ENCODE measurements at regions not wholly inside any gene's neighbourhood (a gene's known extent, or its start where the extent isn't known, plus 50 kb on each side); places are given as distances from the start of the nearest gene placed in this dataset.

DNA sequence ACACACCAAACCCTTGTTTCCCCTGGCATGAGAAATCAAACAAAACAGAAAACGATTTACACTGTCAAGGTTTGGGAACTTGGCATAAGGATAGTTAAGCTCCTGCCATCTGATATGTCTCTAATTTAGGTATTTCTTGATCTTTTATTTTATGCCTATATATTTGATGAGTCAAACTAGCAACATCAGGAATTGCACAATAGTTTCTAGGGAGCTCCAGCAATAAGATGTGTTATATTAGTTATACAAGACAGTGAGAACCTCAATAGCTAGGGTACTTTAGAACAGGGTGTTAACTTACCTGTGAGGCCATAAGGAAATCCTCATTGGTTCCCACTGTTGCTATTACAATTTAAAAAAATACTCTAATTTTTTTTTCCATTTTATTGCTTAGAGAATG is 474.2 kb downstream of the GBA3 start:
- DNase-seq (ENCODE audit: extremely low spot score), result no peak
- POLR2A ChIA-PET, result no interaction called here
- CTCF ChIA-PET, result interaction anchor here (0.9 to 3.8 kb wide), 3 partner anchors 9 to 31 kb away, joined by 3 to 12 read pairs (median 4); no protein-coding TSS in a partner anchor
- TF ChIP-seq, protein P1, sequence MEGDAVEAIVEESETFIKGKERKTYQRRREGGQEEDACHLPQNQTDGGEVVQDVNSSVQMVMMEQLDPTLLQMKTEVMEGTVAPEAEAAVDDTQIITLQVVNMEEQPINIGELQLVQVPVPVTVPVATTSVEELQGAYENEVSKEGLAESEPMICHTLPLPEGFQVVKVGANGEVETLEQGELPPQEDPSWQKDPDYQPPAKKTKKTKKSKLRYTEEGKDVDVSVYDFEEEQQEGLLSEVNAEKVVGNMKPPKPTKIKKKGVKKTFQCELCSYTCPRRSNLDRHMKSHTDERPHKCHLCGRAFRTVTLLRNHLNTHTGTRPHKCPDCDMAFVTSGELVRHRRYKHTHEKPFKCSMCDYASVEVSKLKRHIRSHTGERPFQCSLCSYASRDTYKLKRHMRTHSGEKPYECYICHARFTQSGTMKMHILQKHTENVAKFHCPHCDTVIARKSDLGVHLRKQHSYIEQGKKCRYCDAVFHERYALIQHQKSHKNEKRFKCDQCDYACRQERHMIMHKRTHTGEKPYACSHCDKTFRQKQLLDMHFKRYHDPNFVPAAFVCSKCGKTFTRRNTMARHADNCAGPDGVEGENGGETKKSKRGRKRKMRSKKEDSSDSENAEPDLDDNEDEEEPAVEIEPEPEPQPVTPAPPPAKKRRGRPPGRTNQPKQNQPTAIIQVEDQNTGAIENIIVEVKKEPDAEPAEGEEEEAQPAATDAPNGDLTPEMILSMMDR (IDR thresholded peaks at IDR 0.05; ENCODE audit: control extremely low read depth, extremely low read depth, low read depth, missing control alignments), result no peak

DNA sequence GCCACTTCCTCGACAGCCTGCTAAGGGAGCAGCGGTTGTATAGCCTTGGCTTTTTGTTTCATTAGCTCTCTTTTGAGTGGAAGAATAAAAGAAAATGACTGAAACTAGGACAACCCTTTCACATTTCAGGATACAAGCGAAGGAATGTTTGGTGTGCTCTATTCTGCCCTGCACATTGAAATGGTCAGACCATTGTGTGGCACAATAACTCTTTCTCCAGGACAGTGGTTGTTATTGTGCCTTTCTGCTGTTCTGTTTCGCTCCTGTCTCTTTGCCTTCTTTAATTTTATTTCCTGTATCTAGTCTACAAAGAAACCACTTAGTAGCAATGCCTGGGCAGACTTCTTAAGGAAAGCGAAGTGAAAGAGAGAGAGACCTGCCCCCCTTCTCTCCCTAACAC is 473.7 kb downstream of the GBA3 start:
- TF ChIP-seq, protein P1 (IDR thresholded peaks at IDR 0.05; ENCODE audit: control extremely low read depth, extremely low read depth, low read depth, missing control alignments), result no peak
- no peak for DNase-seq (ENCODE audit: extremely low spot score)
- CTCF ChIA-PET, result interaction anchor here (1.0 kb wide), 1 partner anchor 9 kb away, joined by 3 read pairs; no protein-coding TSS in a partner anchor
- POLR2A ChIA-PET, result no interaction called here

DNA sequence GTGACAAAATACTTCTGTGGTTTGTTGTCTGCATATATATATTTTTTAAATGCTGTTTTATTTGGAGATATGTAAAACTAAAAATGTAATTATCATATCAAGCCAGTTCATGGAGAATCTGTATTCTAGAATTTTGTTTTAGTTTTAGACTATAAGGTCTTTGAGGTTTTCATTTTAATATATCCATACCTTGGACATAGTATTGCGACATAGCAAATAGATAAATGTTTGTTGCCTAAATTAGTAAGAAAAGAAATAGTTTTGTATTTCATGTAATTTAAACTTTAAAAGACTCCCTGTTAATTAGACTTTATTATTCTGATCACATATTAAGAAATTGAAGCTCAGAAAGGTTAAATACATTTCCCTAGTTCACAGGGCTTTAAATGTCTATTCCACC is 472.9 kb downstream of the GBA3 start:
- ChIA-PET CTCF (interaction anchor here (1.0 to 1.3 kb wide), 2 partner anchors 10 to 35 kb away, joined by 3 read pairs; no protein-coding TSS in a partner anchor), POLR2A (no interaction called here)
- TF ChIP-seq, protein P1 (IDR thresholded peaks at IDR 0.05; ENCODE audit: control extremely low read depth, extremely low read depth, low read depth, missing control alignments), result no peak
- DNase-seq (ENCODE audit: extremely low spot score), result no peak

- CTCF ChIA-PET, result interaction anchor here (1.4 kb wide), 1 partner anchor 10 kb away, joined by 3 read pairs; no protein-coding TSS in a partner anchor
- no peak for DNase-seq (ENCODE audit: extremely low spot score)
- TF ChIP-seq, protein P1 (IDR thresholded peaks at IDR 0.05; ENCODE audit: control extremely low read depth, extremely low read depth, low read depth, missing control alignments), result no peak
- POLR2A ChIA-PET, result no interaction called here
Observed at GRCh38 chr4:23163647-23164436, 471.1 kb downstream of the GBA3 start.

DNA sequence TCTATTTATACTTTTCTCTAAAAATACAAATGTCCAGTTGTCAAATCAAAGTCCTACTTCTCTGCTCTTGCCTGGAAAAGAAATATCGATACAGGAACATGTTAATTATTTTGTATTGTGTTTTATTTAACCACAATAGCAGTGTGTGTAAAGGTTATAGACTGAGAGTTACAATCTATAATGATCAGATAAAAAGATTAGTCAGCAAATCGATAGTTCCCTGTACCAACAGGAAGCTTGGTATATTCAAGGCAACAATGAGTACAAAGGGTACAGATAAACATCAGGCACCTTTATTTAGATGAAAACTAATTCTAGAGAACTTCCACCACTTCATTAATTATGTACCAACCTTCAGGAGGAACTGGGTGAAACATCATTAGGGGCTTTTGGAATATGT is 469.5 kb downstream of the GBA3 start:
- TF ChIP-seq, protein P1 (IDR thresholded peaks at IDR 0.05; ENCODE audit: control extremely low read depth, extremely low read depth, low read depth, missing control alignments), result no peak
- CTCF ChIA-PET, result interaction anchor here (1.4 to 2.1 kb wide), 3 partner anchors 11 to 26 kb away, joined by 3 to 6 read pairs (median 5); no protein-coding TSS in a partner anchor

DNA sequence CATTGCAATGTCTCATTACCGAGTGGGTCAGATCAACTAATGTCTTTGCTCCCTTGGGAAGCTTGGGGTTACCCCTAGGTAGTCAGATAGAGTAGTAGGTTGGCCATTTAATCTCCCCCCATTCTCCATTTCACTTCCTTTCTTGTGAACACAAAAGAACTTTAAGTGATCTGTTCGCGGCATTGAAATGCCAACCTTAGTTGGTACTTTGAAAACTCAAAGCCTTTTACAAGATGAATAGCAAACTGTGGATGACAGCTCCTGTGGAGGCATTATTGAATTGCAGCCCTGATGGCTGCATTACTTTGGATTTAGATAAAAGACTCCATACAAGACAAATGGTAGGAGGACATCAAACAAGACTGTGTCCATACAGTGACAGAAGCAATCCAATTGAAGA is 469.1 kb downstream of the GBA3 start:
- DNase-seq (ENCODE audit: extremely low spot score), result no peak
- ChIA-PET POLR2A (no interaction called here), CTCF (interaction anchor here (1.9 to 2.1 kb wide), 2 partner anchors 14 to 26 kb away, joined by 5 to 6 read pairs; no protein-coding TSS in a partner anchor)
- TF ChIP-seq, protein P1 (IDR thresholded peaks at IDR 0.05; ENCODE audit: control extremely low read depth, extremely low read depth, low read depth, missing control alignments), result no peak

More for the DNA sequence above, 469.5 kb downstream of the GBA3 start:
- no peak for DNase-seq (ENCODE audit: extremely low spot score)
- POLR2A ChIA-PET, result no interaction called here

Measured in GM10248 (cell line).